ENCODE measurements at regions not wholly inside any gene's neighbourhood (a gene's known extent, or its start where the extent isn't known, plus 50 kb on each side); places are given as distances from the start of the nearest gene placed in this dataset.

DNA sequence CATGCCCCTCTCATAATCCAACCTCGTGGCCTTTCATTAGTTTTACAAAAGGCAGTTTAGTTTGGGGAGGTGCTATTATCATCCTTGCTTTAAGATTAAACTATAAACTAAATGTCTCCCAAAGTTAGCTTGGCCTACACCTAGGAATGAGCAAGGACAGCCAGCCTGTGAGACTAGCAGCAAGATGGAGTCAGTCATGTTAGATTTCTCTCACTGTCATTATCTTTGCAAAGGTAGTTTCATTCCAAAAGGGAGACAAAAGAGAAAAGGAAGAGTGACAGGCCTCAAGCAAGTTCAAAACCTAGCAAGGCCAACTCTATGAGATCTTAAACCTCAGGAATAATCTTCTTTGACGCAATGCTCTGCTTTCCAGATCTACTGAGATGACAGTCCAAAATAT lies 232.2 kb downstream of the UBE3D start:
- no peaks in the 10 kb centered on the region for H3K27me3 Mint-ChIP-seq (ENCODE audit: low read depth, unreplicated experiment)
- FAIRE-seq (no peak), DNase-seq (ENCODE audit: low read depth) (no peak)
- H3K4me1 Mint-ChIP-seq (ENCODE audit: low read depth, unreplicated experiment), result no peaks in the 10 kb centered on the region
- no peaks in the 10 kb centered on the region for H3K36me3 Mint-ChIP-seq (ENCODE audit: low read depth, unreplicated experiment)
- Histone ChIP-seq H3K27me3 (ENCODE audit: insufficient read depth, low read length) (peaks cover 11% of the 10 kb centered on the region), H4K20me1 (ENCODE audit: insufficient read depth, low read length) (no peaks in the 10 kb centered on the region), H3K9me3 (ENCODE audit: insufficient read depth, low read depth, low read length) (no peaks in the 10 kb centered on the region), H3K79me2 (ENCODE audit: insufficient read depth, low read length) (no peaks in the 10 kb centered on the region), H3K4me1 (ENCODE audit: insufficient read depth, low read length) (no peaks in the 10 kb centered on the region), H3K9ac (ENCODE audit: low read length) (no peak overlapping the region), H3K36me3 (ENCODE audit: insufficient read depth, low read length) (no peaks in the 10 kb centered on the region), H3K4me2 (ENCODE audit: low read length) (no peak overlapping the region), H3K27ac (ENCODE audit: low read depth, low read length) (no peak overlapping the region), H3K4me3 (ENCODE audit: insufficient read depth, low read depth, low read length) (no peak overlapping the region), H2AFZ (ENCODE audit: low read depth, low read length) (no peak overlapping the region)
- TF ChIP-seq EZH2 (IDR thresholded peaks at IDR 0.05; ENCODE audit: insufficient read depth, low read length), result no peak
- TF ChIP-seq, protein P1, sequence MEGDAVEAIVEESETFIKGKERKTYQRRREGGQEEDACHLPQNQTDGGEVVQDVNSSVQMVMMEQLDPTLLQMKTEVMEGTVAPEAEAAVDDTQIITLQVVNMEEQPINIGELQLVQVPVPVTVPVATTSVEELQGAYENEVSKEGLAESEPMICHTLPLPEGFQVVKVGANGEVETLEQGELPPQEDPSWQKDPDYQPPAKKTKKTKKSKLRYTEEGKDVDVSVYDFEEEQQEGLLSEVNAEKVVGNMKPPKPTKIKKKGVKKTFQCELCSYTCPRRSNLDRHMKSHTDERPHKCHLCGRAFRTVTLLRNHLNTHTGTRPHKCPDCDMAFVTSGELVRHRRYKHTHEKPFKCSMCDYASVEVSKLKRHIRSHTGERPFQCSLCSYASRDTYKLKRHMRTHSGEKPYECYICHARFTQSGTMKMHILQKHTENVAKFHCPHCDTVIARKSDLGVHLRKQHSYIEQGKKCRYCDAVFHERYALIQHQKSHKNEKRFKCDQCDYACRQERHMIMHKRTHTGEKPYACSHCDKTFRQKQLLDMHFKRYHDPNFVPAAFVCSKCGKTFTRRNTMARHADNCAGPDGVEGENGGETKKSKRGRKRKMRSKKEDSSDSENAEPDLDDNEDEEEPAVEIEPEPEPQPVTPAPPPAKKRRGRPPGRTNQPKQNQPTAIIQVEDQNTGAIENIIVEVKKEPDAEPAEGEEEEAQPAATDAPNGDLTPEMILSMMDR (IDR thresholded peaks at IDR 0.05; ENCODE audit: insufficient read depth, low read depth, low read length), result no peak
- no peak overlapping the region for H3K27ac Mint-ChIP-seq (ENCODE audit: unreplicated experiment)
- H3K4me3 Mint-ChIP-seq (ENCODE audit: unreplicated experiment), result no peak overlapping the region
- H3K9me3 Mint-ChIP-seq (ENCODE audit: unreplicated experiment), result no peaks in the 10 kb centered on the region

DNA sequence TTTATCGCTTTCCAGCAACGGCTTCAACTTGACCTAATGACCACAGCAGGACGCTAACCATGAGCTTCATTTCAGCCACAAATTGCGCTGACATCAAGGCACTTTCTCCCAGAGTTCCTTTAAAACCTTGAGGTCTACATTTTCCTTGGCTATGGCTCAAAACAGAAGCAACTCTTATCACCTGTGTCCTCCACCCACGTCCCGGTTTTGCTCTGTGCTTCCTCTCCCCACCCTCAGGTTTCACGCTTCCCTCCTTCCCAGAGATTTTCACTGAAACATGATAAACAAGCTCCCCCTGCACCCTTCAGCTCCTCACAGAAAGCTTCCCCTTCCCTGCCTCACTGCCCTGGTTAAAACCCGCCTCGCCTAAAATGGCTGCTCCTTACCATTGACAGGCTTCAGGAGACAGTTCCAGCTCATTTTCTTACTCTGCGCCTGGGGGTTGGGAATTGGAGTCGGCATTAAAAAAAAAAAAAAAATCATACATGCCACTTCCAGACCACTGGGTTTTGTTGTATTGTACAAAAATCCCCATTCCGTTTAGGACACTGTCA lies 229.5 kb downstream of the UBE3D start:
- FAIRE-seq (no peak), DNase-seq (ENCODE audit: low read depth) (no peak)
- H3K27ac ChIP-seq (ENCODE audit: low read depth, low read length), result no peak overlapping the region
- H3K79me2 ChIP-seq (ENCODE audit: insufficient read depth, low read length), result no peaks in the 10 kb centered on the region
- TF ChIP-seq EZH2 (IDR thresholded peaks at IDR 0.05; ENCODE audit: insufficient read depth, low read length), result no peak
- TF ChIP-seq, protein P1 (IDR thresholded peaks at IDR 0.05; ENCODE audit: insufficient read depth, low read depth, low read length), result no peak
- Mint-ChIP-seq H3K4me3 (ENCODE audit: unreplicated experiment) (no peak overlapping the region), H3K4me1 (ENCODE audit: low read depth, unreplicated experiment) (peaks cover 6% of the 10 kb centered on the region), H3K27ac (ENCODE audit: unreplicated experiment) (no peak overlapping the region), H3K9me3 (ENCODE audit: unreplicated experiment) (no peaks in the 10 kb centered on the region), H3K27me3 (ENCODE audit: low read depth, unreplicated experiment) (no peaks in the 10 kb centered on the region), H3K36me3 (ENCODE audit: low read depth, unreplicated experiment) (no peaks in the 10 kb centered on the region)
- peaks cover 5% of the 10 kb centered on the region for H3K27me3 ChIP-seq (ENCODE audit: insufficient read depth, low read length)
- no peak overlapping the region for H3K4me2 ChIP-seq (ENCODE audit: low read length)
- no peaks in the 10 kb centered on the region for H3K4me1 ChIP-seq (ENCODE audit: insufficient read depth, low read length)
- no peaks in the 10 kb centered on the region for H3K9me3 ChIP-seq (ENCODE audit: insufficient read depth, low read depth, low read length)
- H2AFZ ChIP-seq (ENCODE audit: low read depth, low read length), result no peak overlapping the region
- H3K36me3 ChIP-seq (ENCODE audit: insufficient read depth, low read length), result no peaks in the 10 kb centered on the region
- no peak overlapping the region for H3K4me3 ChIP-seq (ENCODE audit: insufficient read depth, low read depth, low read length)
- H4K20me1 ChIP-seq (ENCODE audit: insufficient read depth, low read length), result no peaks in the 10 kb centered on the region
- H3K9ac ChIP-seq (ENCODE audit: low read length), result no peak overlapping the region

GRCh38 chr6:82840571-82840970 lies 225.1 kb downstream of the UBE3D start:
- no peak overlapping the region for H3K4me3 ChIP-seq (ENCODE audit: insufficient read depth, low read depth, low read length)
- peaks cover 12% of the 10 kb centered on the region for H3K4me1 ChIP-seq (ENCODE audit: insufficient read depth, low read length)
- Mint-ChIP-seq H3K4me3 (ENCODE audit: unreplicated experiment) (no peak overlapping the region), H3K27me3 (ENCODE audit: low read depth, unreplicated experiment) (no peaks in the 10 kb centered on the region), H3K4me1 (ENCODE audit: low read depth, unreplicated experiment) (peaks cover 29% of the 10 kb centered on the region), H3K36me3 (ENCODE audit: low read depth, unreplicated experiment) (no peaks in the 10 kb centered on the region), H3K27ac (ENCODE audit: unreplicated experiment) (no peak overlapping the region), H3K9me3 (ENCODE audit: unreplicated experiment) (no peaks in the 10 kb centered on the region)
- peak; percentile 77 for DNase-seq (ENCODE audit: low read depth)
- FAIRE-seq, result no peak
- H3K9ac ChIP-seq (ENCODE audit: low read length), result no peak overlapping the region
- no peak overlapping the region for H3K27ac ChIP-seq (ENCODE audit: low read depth, low read length)
- no peaks in the 10 kb centered on the region for H3K36me3 ChIP-seq (ENCODE audit: insufficient read depth, low read length)
- no peaks in the 10 kb centered on the region for H3K79me2 ChIP-seq (ENCODE audit: insufficient read depth, low read length)
- no peak overlapping the region for H3K4me2 ChIP-seq (ENCODE audit: low read length)
- H2AFZ ChIP-seq (ENCODE audit: low read depth, low read length), result no peak overlapping the region
- H3K9me3 ChIP-seq (ENCODE audit: insufficient read depth, low read depth, low read length), result no peaks in the 10 kb centered on the region
- H3K27me3 ChIP-seq (ENCODE audit: insufficient read depth, low read length), result peaks cover 8% of the 10 kb centered on the region
- TF ChIP-seq, protein P1 (IDR thresholded peaks at IDR 0.05; ENCODE audit: insufficient read depth, low read depth, low read length), result no peak
- TF ChIP-seq EZH2 (IDR thresholded peaks at IDR 0.05; ENCODE audit: insufficient read depth, low read length), result no peak
- H4K20me1 ChIP-seq (ENCODE audit: insufficient read depth, low read length), result no peaks in the 10 kb centered on the region
